ENCODE measurements at regions not wholly inside any gene's neighbourhood (a gene's known extent, or its start where the extent isn't known, plus 50 kb on each side); places are given as distances from the start of the nearest gene placed in this dataset.

DNA sequence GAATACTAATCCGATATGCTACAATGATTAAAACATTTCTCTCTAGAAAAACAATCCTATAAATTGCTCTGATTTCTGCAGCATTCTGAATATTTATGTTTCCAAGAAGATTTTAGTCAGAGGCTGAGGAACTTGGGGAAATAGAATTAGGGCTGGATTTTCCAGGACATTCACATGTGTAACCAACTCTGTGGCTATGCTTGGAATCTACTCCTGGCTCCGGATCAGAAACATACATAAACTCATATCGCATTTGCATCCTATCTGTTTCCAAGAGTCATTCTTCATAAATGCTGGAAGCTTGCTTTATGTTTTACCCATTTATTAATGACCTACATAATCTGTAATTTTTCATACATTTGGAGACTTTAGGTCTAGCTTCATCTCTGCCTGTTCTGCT lies 459.9 kb upstream of the MARCKS start:
- H3K36me3 ChIP-seq, result no peaks in the 10 kb centered on the region
- whole genome bisulfite sequencing, 3 donors, result 55 to 70% (median 69%) methylated on average over 3 of the region's 3 CpGs
- H3K4me1 ChIP-seq (ENCODE audit: insufficient read depth), result no peaks in the 10 kb centered on the region
- no peak overlapping the region for H3K4me3 ChIP-seq
- intact Hi-C loops (cut with DNase I), result no loop called here
- no peaks in the 10 kb centered on the region for H3K27me3 ChIP-seq
- no peak for DNase-seq
- H3K27ac ChIP-seq, result no peak overlapping the region
- TF ChIP-seq, protein P1, sequence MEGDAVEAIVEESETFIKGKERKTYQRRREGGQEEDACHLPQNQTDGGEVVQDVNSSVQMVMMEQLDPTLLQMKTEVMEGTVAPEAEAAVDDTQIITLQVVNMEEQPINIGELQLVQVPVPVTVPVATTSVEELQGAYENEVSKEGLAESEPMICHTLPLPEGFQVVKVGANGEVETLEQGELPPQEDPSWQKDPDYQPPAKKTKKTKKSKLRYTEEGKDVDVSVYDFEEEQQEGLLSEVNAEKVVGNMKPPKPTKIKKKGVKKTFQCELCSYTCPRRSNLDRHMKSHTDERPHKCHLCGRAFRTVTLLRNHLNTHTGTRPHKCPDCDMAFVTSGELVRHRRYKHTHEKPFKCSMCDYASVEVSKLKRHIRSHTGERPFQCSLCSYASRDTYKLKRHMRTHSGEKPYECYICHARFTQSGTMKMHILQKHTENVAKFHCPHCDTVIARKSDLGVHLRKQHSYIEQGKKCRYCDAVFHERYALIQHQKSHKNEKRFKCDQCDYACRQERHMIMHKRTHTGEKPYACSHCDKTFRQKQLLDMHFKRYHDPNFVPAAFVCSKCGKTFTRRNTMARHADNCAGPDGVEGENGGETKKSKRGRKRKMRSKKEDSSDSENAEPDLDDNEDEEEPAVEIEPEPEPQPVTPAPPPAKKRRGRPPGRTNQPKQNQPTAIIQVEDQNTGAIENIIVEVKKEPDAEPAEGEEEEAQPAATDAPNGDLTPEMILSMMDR (IDR thresholded peaks at IDR 0.05), result no peak
- no peak for TF ChIP-seq POLR2A (IDR thresholded peaks at IDR 0.05)
- TF ChIP-seq EP300 (IDR thresholded peaks at IDR 0.05), result no peak
- no peaks in the 10 kb centered on the region for H3K9me3 ChIP-seq

DNA sequence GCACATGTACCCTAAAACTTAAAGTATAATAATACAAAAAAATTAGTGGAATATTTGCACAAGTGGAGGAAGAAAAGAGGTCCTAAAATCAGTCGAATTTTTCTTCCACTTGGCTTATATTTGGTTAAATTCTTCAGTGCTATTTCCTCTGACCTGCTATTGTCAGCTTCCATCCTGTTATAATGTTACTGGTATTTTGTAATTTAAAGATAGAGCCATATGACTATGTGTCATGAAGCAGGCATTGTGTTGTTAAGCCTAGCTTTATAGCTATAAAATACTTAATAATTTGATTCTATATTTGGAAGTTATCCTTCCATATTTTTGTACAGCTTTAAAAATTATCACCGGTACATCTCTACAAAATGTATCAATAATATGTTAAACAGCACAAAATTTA lies 455.9 kb upstream of the MARCKS start:
- intact Hi-C loops (cut with DNase I), result no loop called here
- Histone ChIP-seq H3K9me3 (no peaks in the 10 kb centered on the region), H3K27me3 (no peaks in the 10 kb centered on the region), H3K4me3 (no peak overlapping the region), H3K4me1 (ENCODE audit: insufficient read depth) (no peaks in the 10 kb centered on the region), H3K27ac (no peak overlapping the region), H3K36me3 (no peaks in the 10 kb centered on the region)
- WGBS, 3 donors, result 79 to 81% (median 79%) methylated on average over 2 of the region's 2 CpGs
- TF ChIP-seq, protein P1 (IDR thresholded peaks at IDR 0.05), result no peak
- TF ChIP-seq EP300 (IDR thresholded peaks at IDR 0.05) (no peak), POLR2A (IDR thresholded peaks at IDR 0.05) (no peak)
- DNase-seq, result no peak

DNA sequence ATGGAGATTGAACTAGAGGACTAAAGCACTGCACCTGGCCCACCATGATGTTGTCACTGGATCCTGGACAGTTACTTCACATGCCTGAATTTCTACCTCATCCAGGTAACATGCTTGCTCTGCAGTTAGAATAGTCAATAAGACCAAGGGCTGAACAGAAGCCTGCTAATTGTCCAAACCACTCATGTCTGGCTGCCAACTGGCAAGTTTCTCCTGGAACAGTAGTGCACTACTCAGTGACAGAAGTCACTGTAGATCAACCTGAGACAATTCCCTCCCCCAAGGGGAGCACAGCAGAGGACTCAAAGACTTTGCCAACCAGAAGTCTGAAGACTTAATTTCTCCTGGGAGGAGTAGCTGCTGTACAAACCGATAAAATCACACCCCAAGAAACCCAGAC lies 454.6 kb upstream of the MARCKS start:
- no peak for DNase-seq
- no peaks in the 10 kb centered on the region for H3K27me3 ChIP-seq
- 83 to 87% (median 86%) methylated on average over 1 of the region's 1 CpG for WGBS, 3 donors
- H3K36me3 ChIP-seq, result no peaks in the 10 kb centered on the region
- H3K9me3 ChIP-seq, result no peaks in the 10 kb centered on the region
- H3K27ac ChIP-seq, result no peak overlapping the region
- intact Hi-C loops (cut with DNase I), result no loop called here
- TF ChIP-seq, protein P1 (IDR thresholded peaks at IDR 0.05), result no peak
- TF ChIP-seq POLR2A (IDR thresholded peaks at IDR 0.05) (no peak), EP300 (IDR thresholded peaks at IDR 0.05) (no peak)
- H3K4me1 ChIP-seq (ENCODE audit: insufficient read depth), result no peaks in the 10 kb centered on the region
- no peak overlapping the region for H3K4me3 ChIP-seq

DNA sequence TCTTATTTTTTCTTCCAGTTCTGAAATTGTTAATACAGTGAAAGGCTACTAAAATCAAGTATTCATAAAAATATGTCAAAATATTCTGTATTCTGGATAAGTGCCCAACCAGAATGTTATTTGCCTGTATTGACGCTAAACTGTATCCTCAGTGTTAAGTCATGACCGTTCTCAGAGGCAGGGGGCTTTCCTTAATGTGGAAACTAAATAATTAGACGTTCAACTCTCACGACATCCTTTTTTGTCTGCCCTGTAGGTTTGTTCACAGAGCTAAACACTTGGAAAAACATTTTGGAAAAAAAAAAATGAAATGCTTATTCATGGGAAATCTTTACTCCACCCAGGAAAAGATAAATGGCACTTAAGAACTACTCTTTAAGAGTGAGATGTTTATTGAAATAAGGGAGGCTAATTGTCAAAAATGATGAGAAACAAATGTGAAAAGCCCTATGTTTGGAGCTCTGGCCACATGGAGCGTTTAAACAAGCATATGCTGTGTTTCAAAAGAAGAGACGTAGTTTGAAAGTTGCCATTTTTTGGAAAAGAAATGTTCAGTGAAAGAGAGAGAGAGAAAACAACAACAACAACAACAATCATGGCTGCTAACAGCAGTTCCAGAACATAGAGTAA lies 453.1 kb upstream of the MARCKS start:
- Histone ChIP-seq H3K36me3 (no peaks in the 10 kb centered on the region), H3K4me3 (no peak overlapping the region), H3K27ac (no peak overlapping the region), H3K27me3 (no peaks in the 10 kb centered on the region), H3K4me1 (ENCODE audit: insufficient read depth) (no peaks in the 10 kb centered on the region), H3K9me3 (no peaks in the 10 kb centered on the region)
- no peak for DNase-seq
- intact Hi-C loops (cut with DNase I), result no loop called here
- TF ChIP-seq EP300 (IDR thresholded peaks at IDR 0.05), result no peak
- TF ChIP-seq, protein P1 (IDR thresholded peaks at IDR 0.05), result no peak
- TF ChIP-seq POLR2A (IDR thresholded peaks at IDR 0.05), result no peak
- 15 to 24% (median 16%) methylated on average over 6 of the region's 6 CpGs for WGBS, 3 donors

Measured in ovary (tissue), 7 donors.